Activated CD4-positive, alpha-beta memory T cell treated with anti-CD3 and anti-CD28 coated beads, Interleukin-2, amount 10 ng/mL, durations not matched to agents 7 days and 5 days (primary cell): ENCODE measurements at regions not wholly inside any gene's neighbourhood (a gene's known extent, or its start where the extent isn't known, plus 50 kb on each side); places are given as distances from the start of the nearest gene placed in this dataset.
"Not testable (repeated sequence)": the region's sequence is repeated elsewhere in the genome, so short reads cannot be mapped to it uniquely, and the experiment has no call there.

Source experiments
- CTCF ChIA-PET: fragments of 350-600 bp; sonication (Branson Sonifier 250); formaldehyde crosslinking; loops from one replicate; lab custom pipeline; 2021; ENCODE audit warnings: antibody characterized with exemption, inconsistent platforms; lab: Charles Lee
- POLR2A ChIA-PET: fragments of 350-600 bp; sonication (Branson Sonifier 250); formaldehyde crosslinking; loops from one replicate; lab custom pipeline; 2021; ENCODE audit warnings: antibody characterized with exemption; lab: Charles Lee
- DNase-seq: peaks from one replicate; pipeline ENCODE4 v3.0.0-alpha.2; 2020
- H3K27ac Mint-ChIP-seq: one replicate; pipeline ENCODE4 v1.8.0; 2021; ENCODE audit warnings: mild to moderate bottlenecking, mixed read lengths
- H3K27me3 Mint-ChIP-seq: one replicate; pipeline ENCODE4 v1.8.0; 2021; ENCODE audit warnings: mixed read lengths
- H3K36me3 Mint-ChIP-seq: one replicate; pipeline ENCODE4 v1.8.0; 2021; ENCODE audit warnings: low read depth, mixed read lengths
- H3K4me1 Mint-ChIP-seq: one replicate; pipeline ENCODE4 v1.8.0; 2021; ENCODE audit warnings: mixed read lengths
- H3K4me3 Mint-ChIP-seq: one replicate; pipeline ENCODE4 v1.8.0; 2021; ENCODE audit warnings: mild to moderate bottlenecking, mixed read lengths
- H3K9me3 Mint-ChIP-seq: one replicate; pipeline ENCODE4 v1.8.0; 2021; ENCODE audit warnings: mixed read lengths

GRCh38 chr17:71431146-71431545 lies 689.7 kb upstream of the SOX9 start:
- Mint-ChIP-seq H3K27me3 (no peaks in the 10 kb centered on the region), H3K9me3 (peaks cover 5% of the 10 kb centered on the region), H3K4me1 (no peaks in the 10 kb centered on the region), H3K36me3 (no peaks in the 10 kb centered on the region), H3K27ac (no peak overlapping the region), H3K4me3 (no peak overlapping the region)
- DNase-seq = no peak
- CTCF ChIA-PET = no interaction called here
- POLR2A ChIA-PET = no interaction called here

DNA sequence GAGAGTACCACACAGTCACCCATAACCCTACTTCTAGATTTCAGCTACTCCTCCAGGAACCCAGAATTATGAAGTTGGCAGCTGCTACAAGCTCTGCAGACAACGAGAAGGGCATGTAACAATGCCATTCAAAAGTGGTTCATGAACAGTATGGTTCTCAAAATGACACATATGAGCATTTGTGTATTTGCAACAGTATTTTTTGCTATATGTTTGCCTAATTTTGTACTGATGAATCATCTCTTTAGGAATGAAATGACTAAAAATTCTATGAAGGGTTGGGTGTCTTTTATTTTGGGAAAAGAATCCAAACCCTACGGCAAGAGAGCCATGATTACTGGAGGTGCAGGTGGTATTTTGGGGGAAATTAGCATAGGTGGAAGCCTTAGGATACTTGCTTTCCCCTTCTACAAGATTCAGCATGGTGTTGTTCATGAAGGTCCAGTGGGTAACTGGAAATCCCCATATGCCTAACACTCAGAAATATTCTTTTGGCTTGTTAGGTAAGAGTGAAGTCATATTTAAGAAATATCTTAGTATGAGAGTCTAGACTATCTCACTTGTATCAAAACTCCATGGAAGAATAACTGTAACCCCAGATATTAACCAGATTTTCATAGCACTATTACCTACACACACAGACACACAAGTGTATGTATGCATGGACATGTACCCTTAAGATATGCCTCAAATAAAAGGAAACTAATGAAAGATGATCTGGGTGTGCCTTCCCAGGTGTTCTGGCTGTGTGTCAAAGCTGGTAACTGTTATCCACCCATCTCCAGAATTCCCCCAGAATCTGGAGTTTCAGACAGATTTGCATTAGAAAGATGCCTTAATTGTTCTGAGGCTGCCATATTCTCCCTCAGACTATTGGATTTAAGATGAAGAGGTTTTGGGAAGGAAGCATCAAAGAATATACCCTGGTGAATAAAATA lies 688.2 kb upstream of the SOX9 start:
- ChIA-PET POLR2A (no interaction called here), CTCF (no interaction called here)
- Mint-ChIP-seq H3K27ac (no peak overlapping the region), H3K4me1 (no peaks in the 10 kb centered on the region), H3K36me3 (no peaks in the 10 kb centered on the region), H3K9me3 (peaks cover 5% of the 10 kb centered on the region), H3K27me3 (no peaks in the 10 kb centered on the region), H3K4me3 (no peak overlapping the region)
- no peak for DNase-seq

- H3K4me3 Mint-ChIP-seq = no peak overlapping the region
- H3K27me3 Mint-ChIP-seq = no peaks in the 10 kb centered on the region
- POLR2A ChIA-PET = no interaction called here
- peaks cover 4% of the 10 kb centered on the region for H3K9me3 Mint-ChIP-seq
- CTCF ChIA-PET = no interaction called here
- no peaks in the 10 kb centered on the region for H3K4me1 Mint-ChIP-seq
- no peak overlapping the region for H3K27ac Mint-ChIP-seq
- H3K36me3 Mint-ChIP-seq = no peaks in the 10 kb centered on the region
- no peak for DNase-seq
Observed at GRCh38 chr17:71434716-71435115, 686.1 kb upstream of the SOX9 start.

DNA sequence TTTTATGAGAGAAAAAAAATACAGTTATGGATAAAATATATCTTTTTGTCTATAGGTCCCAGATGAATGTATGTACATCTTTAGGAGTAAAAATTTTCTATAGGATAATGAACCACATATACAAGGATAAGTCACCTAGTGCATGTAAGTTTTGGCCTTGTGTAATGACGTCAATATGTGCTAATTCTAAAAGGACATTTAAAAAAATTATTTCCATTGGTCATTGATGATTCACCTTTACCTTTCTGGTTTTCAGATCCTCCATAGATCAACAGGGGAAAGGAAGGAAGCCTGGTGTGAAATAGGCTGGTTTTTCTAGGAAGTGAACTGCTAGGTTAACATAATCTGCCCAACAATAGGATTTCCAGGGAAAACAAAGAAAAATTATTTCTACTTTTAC lies 684.3 kb upstream of the SOX9 start:
- H3K4me1 Mint-ChIP-seq = no peaks in the 10 kb centered on the region
- no peak for DNase-seq
- peaks cover 6% of the 10 kb centered on the region for H3K9me3 Mint-ChIP-seq
- H3K4me3 Mint-ChIP-seq = no peak overlapping the region
- no peak overlapping the region for H3K27ac Mint-ChIP-seq
- POLR2A ChIA-PET = no interaction called here
- H3K27me3 Mint-ChIP-seq = no peaks in the 10 kb centered on the region
- H3K36me3 Mint-ChIP-seq = no peaks in the 10 kb centered on the region
- CTCF ChIA-PET = no interaction called here

GRCh38 chr17:71437166-71437565 lies 683.7 kb upstream of the SOX9 start:
- ChIA-PET CTCF (no interaction called here), POLR2A (no interaction called here)
- H3K4me3 Mint-ChIP-seq = no peak overlapping the region
- no peaks in the 10 kb centered on the region for H3K4me1 Mint-ChIP-seq
- H3K9me3 Mint-ChIP-seq = peaks cover 6% of the 10 kb centered on the region
- no peak overlapping the region for H3K27ac Mint-ChIP-seq
- DNase-seq = no peak
- no peaks in the 10 kb centered on the region for H3K36me3 Mint-ChIP-seq
- no peaks in the 10 kb centered on the region for H3K27me3 Mint-ChIP-seq

- POLR2A ChIA-PET = no interaction called here
- H3K9me3 Mint-ChIP-seq = peaks cover 6% of the 10 kb centered on the region
- H3K4me1 Mint-ChIP-seq = no peaks in the 10 kb centered on the region
- H3K36me3 Mint-ChIP-seq = no peaks in the 10 kb centered on the region
- DNase-seq = no peak
- no peak overlapping the region for H3K4me3 Mint-ChIP-seq
- CTCF ChIA-PET = no interaction called here
- H3K27me3 Mint-ChIP-seq = no peaks in the 10 kb centered on the region
- no peak overlapping the region for H3K27ac Mint-ChIP-seq
Observed at GRCh38 chr17:71438631-71439146, 682.1 kb upstream of the SOX9 start.

DNA sequence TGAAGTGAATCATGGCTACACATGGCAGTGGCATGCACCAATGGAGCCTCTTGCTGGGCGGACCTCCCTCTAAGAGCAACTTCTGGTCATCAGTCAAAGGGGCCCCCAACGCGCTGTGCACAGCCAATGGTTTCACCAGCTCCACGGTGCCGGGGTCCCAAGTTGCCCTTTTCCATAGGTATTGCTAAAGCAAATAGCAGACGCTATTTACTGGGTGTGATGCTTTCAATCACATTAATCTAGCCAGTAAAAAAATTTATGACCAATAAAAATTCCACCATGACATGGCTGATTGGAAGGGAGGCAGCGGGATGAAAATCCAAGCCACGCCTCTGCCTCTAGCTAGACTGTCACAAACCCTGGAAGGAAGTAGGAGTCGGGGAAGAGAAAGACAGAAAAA lies 680.3 kb upstream of the SOX9 start:
- POLR2A ChIA-PET = no interaction called here
- no peak for DNase-seq
- H3K36me3 Mint-ChIP-seq = no peaks in the 10 kb centered on the region
- no peaks in the 10 kb centered on the region for H3K27me3 Mint-ChIP-seq
- H3K4me3 Mint-ChIP-seq = no peak overlapping the region
- H3K4me1 Mint-ChIP-seq = no peaks in the 10 kb centered on the region
- peaks cover 6% of the 10 kb centered on the region for H3K9me3 Mint-ChIP-seq
- CTCF ChIA-PET = no interaction called here
- H3K27ac Mint-ChIP-seq = no peak overlapping the region

- H3K27me3 Mint-ChIP-seq = no peaks in the 10 kb centered on the region
- H3K4me3 Mint-ChIP-seq = no peak overlapping the region
- no peak overlapping the region for H3K27ac Mint-ChIP-seq
- CTCF ChIA-PET = no interaction called here
- H3K36me3 Mint-ChIP-seq = no peaks in the 10 kb centered on the region
- DNase-seq = no peak
- peaks cover 6% of the 10 kb centered on the region for H3K9me3 Mint-ChIP-seq
- POLR2A ChIA-PET = no interaction called here
- H3K4me1 Mint-ChIP-seq = no peaks in the 10 kb centered on the region
Observed at GRCh38 chr17:71441098-71441497, 679.7 kb upstream of the SOX9 start.

DNA sequence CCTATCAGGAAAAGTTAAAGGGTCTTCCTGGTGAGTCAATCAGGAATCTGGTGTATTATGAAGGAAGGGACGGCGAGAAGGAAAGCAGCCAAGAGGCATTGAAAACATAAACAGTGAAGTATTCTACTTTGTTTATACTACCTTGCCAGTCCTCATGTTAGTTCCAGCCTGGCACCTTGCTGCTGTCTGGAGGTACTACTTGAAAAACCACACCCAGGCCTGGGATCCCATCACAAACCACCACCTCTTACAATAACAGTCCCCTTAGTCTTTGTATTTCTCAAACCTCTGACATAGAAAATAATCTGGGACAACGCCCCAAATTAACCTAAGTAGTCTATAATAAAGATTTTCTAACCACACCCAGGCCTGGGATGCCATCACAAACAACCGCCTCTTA lies 676.7 kb upstream of the SOX9 start:
- Mint-ChIP-seq H3K36me3 (no peaks in the 10 kb centered on the region), H3K9me3 (peaks cover 3% of the 10 kb centered on the region), H3K4me1 (no peaks in the 10 kb centered on the region), H3K4me3 (no peak overlapping the region), H3K27me3 (no peaks in the 10 kb centered on the region), H3K27ac (no peak overlapping the region)
- DNase-seq = no peak
- ChIA-PET POLR2A (no interaction called here), CTCF (no interaction called here)

DNA sequence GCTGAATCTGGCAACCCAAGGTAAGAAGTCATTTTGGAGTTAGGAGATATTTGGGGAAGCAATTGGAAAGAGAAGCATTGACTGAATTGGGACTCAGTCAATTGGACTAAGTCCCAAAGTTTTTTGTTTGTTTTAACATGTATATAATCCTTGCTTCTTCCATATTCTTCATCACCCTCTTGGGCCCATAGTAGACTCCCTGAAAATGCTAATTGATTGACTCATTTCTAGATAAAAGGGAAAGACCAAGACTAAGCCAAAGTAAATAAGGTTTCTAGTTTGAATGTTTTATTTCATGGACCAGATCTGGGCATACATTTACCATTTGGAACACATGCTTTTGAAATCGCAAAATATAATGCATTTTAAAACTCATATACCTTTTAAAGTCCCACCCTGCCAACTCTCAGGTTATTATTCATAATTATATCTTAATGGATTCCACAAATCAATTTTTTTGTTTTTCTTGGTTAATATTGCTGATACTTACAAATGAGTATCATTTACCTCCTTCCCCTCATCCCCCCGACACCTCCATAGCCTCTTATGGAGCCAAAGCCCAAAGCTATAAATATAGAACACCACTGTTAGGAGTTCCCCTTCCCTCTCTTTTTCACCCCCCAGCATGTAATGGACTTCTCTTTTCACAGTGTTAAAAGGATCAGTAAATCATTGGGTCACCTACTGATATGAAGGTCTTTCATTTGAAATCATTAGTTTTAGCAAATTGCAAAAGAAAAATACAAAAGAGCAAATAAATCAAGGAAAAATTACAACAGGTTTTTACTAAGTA lies 674.0 kb upstream of the SOX9 start:
- no peak for DNase-seq
- no peaks in the 10 kb centered on the region for H3K27me3 Mint-ChIP-seq
- H3K4me1 Mint-ChIP-seq = no peaks in the 10 kb centered on the region
- no peak overlapping the region for H3K4me3 Mint-ChIP-seq
- H3K27ac Mint-ChIP-seq = no peak overlapping the region
- H3K9me3 Mint-ChIP-seq = peaks cover 4% of the 10 kb centered on the region
- POLR2A ChIA-PET = no interaction called here
- no peaks in the 10 kb centered on the region for H3K36me3 Mint-ChIP-seq
- CTCF ChIA-PET = no interaction called here

- Mint-ChIP-seq H3K27ac (no peak overlapping the region), H3K4me3 (no peak overlapping the region), H3K4me1 (no peaks in the 10 kb centered on the region), H3K36me3 (no peaks in the 10 kb centered on the region), H3K27me3 (no peaks in the 10 kb centered on the region), H3K9me3 (peaks cover 4% of the 10 kb centered on the region)
- no peak for DNase-seq
- CTCF ChIA-PET = no interaction called here
- POLR2A ChIA-PET = no interaction called here
Observed at GRCh38 chr17:71447644-71448043, 673.2 kb upstream of the SOX9 start.

- CTCF ChIA-PET, H3K9me3 Mint-ChIP-seq, DNase-seq, H3K27ac Mint-ChIP-seq, H3K36me3 Mint-ChIP-seq, POLR2A ChIA-PET, H3K4me1 Mint-ChIP-seq, H3K4me3 Mint-ChIP-seq, H3K27me3 Mint-ChIP-seq: not testable (repeated sequence)
Observed at GRCh38 chr17:71450657-71451056, 670.2 kb upstream of the SOX9 start.

DNA sequence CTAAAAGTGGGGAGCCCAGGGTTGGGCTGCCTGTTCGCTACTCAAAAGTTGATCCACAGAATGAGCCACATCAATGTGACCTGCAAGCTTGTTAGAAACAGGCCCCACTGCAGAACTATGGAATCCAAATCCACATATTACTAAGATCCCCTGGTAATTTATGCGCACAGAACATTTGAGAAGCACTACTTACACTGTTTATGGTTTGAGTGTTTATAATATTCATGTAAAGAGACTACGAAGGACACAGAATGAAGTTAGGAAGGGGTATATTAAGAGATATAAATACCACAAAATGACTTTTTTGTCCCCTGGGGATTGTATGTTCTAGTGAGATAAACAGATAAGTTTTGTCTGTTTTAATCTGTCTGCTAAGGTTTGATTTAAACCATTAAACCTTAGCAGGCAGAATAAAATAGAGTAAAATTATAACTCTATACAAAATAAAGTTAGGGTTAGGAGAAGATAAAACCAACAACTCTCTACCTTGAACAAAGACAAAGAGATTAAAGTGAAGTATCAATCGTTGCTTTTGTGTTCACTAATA lies 666.9 kb upstream of the SOX9 start:
- Mint-ChIP-seq H3K9me3 (peaks cover 8% of the 10 kb centered on the region), H3K36me3 (no peaks in the 10 kb centered on the region), H3K27ac (no peak overlapping the region), H3K4me3 (no peak overlapping the region), H3K4me1 (no peaks in the 10 kb centered on the region), H3K27me3 (no peaks in the 10 kb centered on the region)
- CTCF ChIA-PET = no interaction called here
- POLR2A ChIA-PET = no interaction called here
- no peak for DNase-seq
